NCI-H2107 (cell line): ENCODE measurements at regions not wholly inside any gene's neighbourhood (a gene's known extent, or its start where the extent isn't known, plus 50 kb on each side); places are given as distances from the start of the nearest gene placed in this dataset.

Source experiments
- DNase-seq: peaks from one replicate; lab custom pipeline; 2025; lab: John Stamatoyannopoulos, UW

- DNase-seq, result no peak
Observed at GRCh38 chr3:102529452-102529851, 94.6 kb downstream of the ZPLD1 start.

GRCh38 chr3:102530415-102531181 is 95.8 kb downstream of the ZPLD1 start:
- DNase-seq, result no peak

GRCh38 chr3:102531686-102532085 is 96.9 kb downstream of the ZPLD1 start:
- no peak for DNase-seq

- DNase-seq, result no peak
Observed at GRCh38 chr3:102532901-102533300, 98.1 kb downstream of the ZPLD1 start.

GRCh38 chr3:102533784-102534183 is 99.0 kb downstream of the ZPLD1 start:
- DNase-seq, result no peak

GRCh38 chr3:102536456-102536855 is 101.6 kb downstream of the ZPLD1 start:
- no peak for DNase-seq

GRCh38 chr3:102537123-102537522 is 102.3 kb downstream of the ZPLD1 start:
- no peak for DNase-seq

- DNase-seq, result no peak
Observed at GRCh38 chr3:102544741-102545140, 109.9 kb downstream of the ZPLD1 start.

GRCh38 chr3:102545276-102545675 is 110.5 kb downstream of the ZPLD1 start:
- no peak for DNase-seq

GRCh38 chr3:102553876-102554275 is 119.1 kb downstream of the ZPLD1 start:
- DNase-seq, result no peak

GRCh38 chr3:102570511-102570910 is 135.7 kb downstream of the ZPLD1 start:
- no peak for DNase-seq

GRCh38 chr3:102571006-102571405 is 136.2 kb downstream of the ZPLD1 start:
- DNase-seq, result no peak

- DNase-seq, result no peak
Observed at GRCh38 chr3:102571720-102572384, 137.0 kb downstream of the ZPLD1 start.

GRCh38 chr3:102573483-102574028 is 138.7 kb downstream of the ZPLD1 start:
- no peak for DNase-seq

- DNase-seq, result no peak
Observed at GRCh38 chr3:102574355-102574754, 139.5 kb downstream of the ZPLD1 start.

GRCh38 chr3:102576651-102577050 is 141.8 kb downstream of the ZPLD1 start:
- no peak for DNase-seq

GRCh38 chr3:102577082-102577789 is 142.4 kb downstream of the ZPLD1 start:
- DNase-seq, result no peak

GRCh38 chr3:102580760-102581159 is 145.9 kb downstream of the ZPLD1 start:
- no peak for DNase-seq

GRCh38 chr3:102586485-102586884 is 151.7 kb downstream of the ZPLD1 start:
- no peak for DNase-seq

GRCh38 chr3:102593812-102594602 is 159.2 kb downstream of the ZPLD1 start:
- DNase-seq, result no peak

GRCh38 chr3:102595057-102595456 is 160.2 kb downstream of the ZPLD1 start:
- no peak for DNase-seq
